Activated naive CD8-positive, alpha-beta T cell (primary cell): ENCODE measurements at regions not wholly inside any gene's neighbourhood (a gene's known extent, or its start where the extent isn't known, plus 50 kb on each side); places are given as distances from the start of the nearest gene placed in this dataset.

Experiments used
- H3K27ac Mint-ChIP-seq: one replicate; pipeline ENCODE4 v1.8.0; 2021; ENCODE audit warnings: mixed read lengths
- H3K27me3 Mint-ChIP-seq: one replicate; pipeline ENCODE4 v1.8.0; 2021; ENCODE audit warnings: mixed read lengths
- H3K36me3 Mint-ChIP-seq: one replicate; pipeline ENCODE4 v1.8.0; 2021; ENCODE audit warnings: mixed read lengths
- H3K4me1 Mint-ChIP-seq: one replicate; pipeline ENCODE4 v1.8.0; 2021; ENCODE audit warnings: low read depth, mixed read lengths
- H3K4me3 Mint-ChIP-seq: one replicate; pipeline ENCODE4 v1.8.0; 2021; ENCODE audit warnings: mild to moderate bottlenecking, mixed read lengths
- H3K9me3 Mint-ChIP-seq: one replicate; pipeline ENCODE4 v1.8.0; 2021; ENCODE audit warnings: low read depth, mixed read lengths

DNA sequence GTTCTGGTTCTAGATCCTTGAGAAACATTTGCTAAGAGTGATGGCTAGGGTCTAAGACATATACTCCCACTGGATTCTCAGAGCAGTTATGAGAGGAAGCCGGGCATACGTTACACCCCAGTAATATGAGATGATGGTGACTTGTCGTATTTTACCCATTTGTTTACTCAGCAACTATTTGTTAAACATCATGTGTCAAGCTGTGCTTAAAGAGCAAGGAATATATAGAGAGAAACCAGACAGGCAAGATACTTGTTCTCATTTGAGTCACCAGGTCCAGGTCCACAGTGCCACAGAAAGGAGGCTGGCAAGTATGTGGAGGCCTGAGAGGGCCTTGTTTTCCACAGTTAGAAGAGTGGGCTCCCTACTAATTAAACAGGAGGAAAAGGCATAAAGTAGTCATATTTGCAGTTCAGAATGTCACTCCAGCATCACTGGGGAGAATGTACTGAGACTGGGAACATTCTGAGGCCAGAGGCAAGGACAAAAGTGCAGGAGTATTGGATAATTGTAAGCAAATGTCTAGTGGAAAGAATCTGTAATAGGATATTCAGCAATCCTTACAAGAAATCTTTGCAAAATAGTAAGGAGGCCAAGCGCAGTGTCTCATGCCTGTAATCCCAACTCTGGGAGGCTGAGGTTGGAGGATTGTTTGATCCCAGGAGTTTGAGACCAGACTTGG, 142.2 kb downstream of the IRS2 start:
- Mint-ChIP-seq H3K4me1 (no peaks in the 10 kb centered on the region), H3K27me3 (no peaks in the 10 kb centered on the region), H3K9me3 (peaks cover 21% of the 10 kb centered on the region), H3K27ac (no peak overlapping the region), H3K4me3 (no peak overlapping the region), H3K36me3 (peaks cover 4% of the 10 kb centered on the region)

DNA sequence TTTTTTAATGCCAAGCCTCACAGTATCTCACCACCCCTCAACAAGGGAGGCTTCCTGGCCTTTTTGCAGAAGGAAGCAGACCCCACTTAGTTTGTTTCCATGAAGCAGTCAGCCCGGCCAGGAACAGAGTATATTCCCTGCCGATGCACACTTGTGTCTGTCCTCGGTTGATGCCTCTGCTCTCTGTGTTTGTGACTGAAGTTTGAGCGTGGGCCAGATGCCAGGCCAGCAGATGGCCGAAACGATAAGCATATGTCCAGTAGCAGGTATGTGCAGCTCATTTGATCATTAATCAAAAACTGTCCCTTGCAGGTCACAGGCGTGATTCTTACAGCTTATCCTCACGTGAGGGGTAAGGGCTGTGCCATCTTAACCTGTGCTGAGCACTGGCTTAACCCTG, 144.0 kb downstream of the IRS2 start:
- Mint-ChIP-seq H3K27ac (no peak overlapping the region), H3K4me1 (no peaks in the 10 kb centered on the region), H3K36me3 (peaks cover 6% of the 10 kb centered on the region), H3K27me3 (no peaks in the 10 kb centered on the region), H3K4me3 (no peak overlapping the region), H3K9me3 (peaks cover 21% of the 10 kb centered on the region)

DNA sequence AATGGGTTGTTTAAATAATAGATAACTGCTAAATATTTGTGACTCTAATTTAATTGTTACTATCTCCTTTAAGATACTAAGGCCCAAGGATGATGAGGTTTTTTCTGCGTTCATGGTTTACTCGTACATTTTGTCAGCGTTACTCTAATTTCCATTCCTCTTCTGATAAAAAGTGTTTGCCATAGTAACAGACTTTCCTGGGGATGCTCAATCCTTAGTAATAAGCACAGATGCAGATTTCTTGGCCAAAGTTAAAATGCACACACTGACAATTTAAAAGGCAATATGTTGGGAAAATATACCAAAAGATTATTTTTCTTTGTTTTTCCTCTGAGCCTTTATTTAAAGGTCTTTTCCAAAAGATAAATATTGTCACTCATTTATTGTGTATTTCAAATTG, 149.6 kb downstream of the IRS2 start:
- H3K27me3 Mint-ChIP-seq, result no peaks in the 10 kb centered on the region
- H3K36me3 Mint-ChIP-seq, result peaks cover 6% of the 10 kb centered on the region
- H3K9me3 Mint-ChIP-seq, result peaks cover 19% of the 10 kb centered on the region

GRCh38 chr13:109631069-109631468, 155.3 kb downstream of the IRS2 start:
- Mint-ChIP-seq H3K36me3 (no peaks in the 10 kb centered on the region), H3K27me3 (peaks cover 2% of the 10 kb centered on the region), H3K4me1 (no peaks in the 10 kb centered on the region), H3K9me3 (peaks cover 5% of the 10 kb centered on the region), H3K4me3 (no peak overlapping the region), H3K27ac (no peak overlapping the region)

More for the DNA sequence above, 149.6 kb downstream of the IRS2 start:
- Mint-ChIP-seq H3K27ac (no peak overlapping the region), H3K4me3 (no peak overlapping the region), H3K4me1 (no peaks in the 10 kb centered on the region)

- H3K36me3 Mint-ChIP-seq, result no peaks in the 10 kb centered on the region
- H3K27ac Mint-ChIP-seq, result no peak overlapping the region
- H3K4me3 Mint-ChIP-seq, result no peak overlapping the region
- H3K4me1 Mint-ChIP-seq, result no peaks in the 10 kb centered on the region
- peaks cover 2% of the 10 kb centered on the region for H3K27me3 Mint-ChIP-seq
- peaks cover 5% of the 10 kb centered on the region for H3K9me3 Mint-ChIP-seq
These were observed 156.1 kb downstream of the IRS2 start for GRCh38 chr13:109630271-109630670.

GRCh38 chr13:109629737-109630136, 156.6 kb downstream of the IRS2 start:
- Mint-ChIP-seq H3K36me3 (no peaks in the 10 kb centered on the region), H3K27ac (no peak overlapping the region), H3K4me3 (no peak overlapping the region), H3K9me3 (peaks cover 5% of the 10 kb centered on the region), H3K27me3 (peaks cover 2% of the 10 kb centered on the region), H3K4me1 (no peaks in the 10 kb centered on the region)

DNA sequence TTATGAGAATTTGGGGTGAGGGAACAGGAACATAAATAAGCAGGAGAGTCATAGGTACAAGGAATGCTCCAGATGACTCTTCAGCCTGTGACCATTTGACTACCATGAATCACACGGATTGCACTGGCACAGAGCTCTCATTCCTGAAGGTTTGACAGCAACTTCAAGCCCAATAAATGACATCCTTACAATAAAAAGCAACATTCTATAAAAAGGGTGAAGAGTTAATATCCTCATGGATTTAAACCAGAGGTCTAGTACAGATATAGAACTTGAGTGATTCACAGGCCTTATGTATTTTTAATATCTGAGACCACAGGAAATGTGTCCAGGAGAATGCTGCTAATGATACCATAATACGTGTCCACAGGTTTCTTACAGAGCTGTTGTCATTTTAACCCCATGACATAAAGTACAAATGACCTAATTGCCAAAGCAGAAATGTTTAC, 158.1 kb downstream of the IRS2 start:
- H3K27ac Mint-ChIP-seq, result no peak overlapping the region
- no peaks in the 10 kb centered on the region for H3K4me1 Mint-ChIP-seq

GRCh38 chr13:109627649-109628048, 158.7 kb downstream of the IRS2 start:
- Mint-ChIP-seq H3K9me3 (peaks cover 5% of the 10 kb centered on the region), H3K27ac (no peak overlapping the region), H3K27me3 (peaks cover 2% of the 10 kb centered on the region), H3K36me3 (no peaks in the 10 kb centered on the region), H3K4me3 (no peak overlapping the region), H3K4me1 (no peaks in the 10 kb centered on the region)

More for the DNA sequence above, 158.1 kb downstream of the IRS2 start:
- Mint-ChIP-seq H3K36me3 (no peaks in the 10 kb centered on the region), H3K9me3 (peaks cover 5% of the 10 kb centered on the region), H3K4me3 (no peak overlapping the region), H3K27me3 (peaks cover 2% of the 10 kb centered on the region)

DNA sequence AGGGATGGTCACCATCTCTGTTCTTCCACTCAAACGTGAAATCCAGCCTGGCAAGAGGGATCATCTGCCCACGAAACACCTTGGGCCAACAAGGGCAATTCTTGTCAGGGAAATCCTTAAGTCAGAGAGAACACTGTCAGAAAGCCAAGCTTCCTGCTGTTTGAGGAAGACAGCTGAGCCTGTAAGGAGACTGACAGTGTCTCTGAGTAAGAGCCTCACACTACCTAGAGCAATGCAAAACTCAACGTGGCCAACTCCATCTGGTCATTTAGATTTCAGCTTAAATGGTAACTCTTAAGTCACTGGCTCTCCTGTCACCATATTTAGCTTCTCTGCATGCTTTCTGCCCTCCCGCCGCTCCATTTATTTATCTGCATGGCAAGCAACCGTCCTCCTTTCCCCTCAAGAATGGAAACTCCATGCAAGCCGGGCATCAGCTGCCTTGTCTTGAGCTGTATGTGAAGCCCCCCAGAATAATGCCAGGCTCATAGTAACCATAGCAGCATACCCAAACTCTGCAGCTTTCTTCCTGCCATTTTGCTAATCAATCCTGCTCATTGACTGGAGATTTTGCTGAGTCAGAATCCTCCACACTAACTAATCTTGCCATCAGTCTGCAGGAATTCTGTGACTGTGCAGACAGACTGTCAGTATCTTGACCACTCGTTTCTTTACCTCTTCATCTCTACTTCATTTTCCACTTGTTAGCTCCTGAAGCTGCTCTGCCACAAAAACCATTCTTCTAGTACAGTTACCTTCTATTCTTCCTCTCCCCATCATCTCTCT, 159.8 kb downstream of the IRS2 start:
- H3K27me3 Mint-ChIP-seq, result peaks cover 2% of the 10 kb centered on the region
- H3K4me1 Mint-ChIP-seq, result no peaks in the 10 kb centered on the region
- H3K27ac Mint-ChIP-seq, result no peak overlapping the region
- no peak overlapping the region for H3K4me3 Mint-ChIP-seq
- H3K9me3 Mint-ChIP-seq, result peaks cover 3% of the 10 kb centered on the region
- no peaks in the 10 kb centered on the region for H3K36me3 Mint-ChIP-seq

- Mint-ChIP-seq H3K4me3 (no peak overlapping the region), H3K36me3 (no peaks in the 10 kb centered on the region), H3K4me1 (no peaks in the 10 kb centered on the region), H3K27me3 (peaks cover 2% of the 10 kb centered on the region), H3K27ac (no peak overlapping the region), H3K9me3 (no peaks in the 10 kb centered on the region)
These were observed 161.2 kb downstream of the IRS2 start for GRCh38 chr13:109625156-109625555.

GRCh38 chr13:109622006-109622405, 164.4 kb downstream of the IRS2 start:
- H3K27me3 Mint-ChIP-seq, result no peaks in the 10 kb centered on the region
- no peaks in the 10 kb centered on the region for H3K4me1 Mint-ChIP-seq
- no peak overlapping the region for H3K27ac Mint-ChIP-seq
- H3K4me3 Mint-ChIP-seq, result no peak overlapping the region
- H3K36me3 Mint-ChIP-seq, result no peaks in the 10 kb centered on the region
- no peaks in the 10 kb centered on the region for H3K9me3 Mint-ChIP-seq

DNA sequence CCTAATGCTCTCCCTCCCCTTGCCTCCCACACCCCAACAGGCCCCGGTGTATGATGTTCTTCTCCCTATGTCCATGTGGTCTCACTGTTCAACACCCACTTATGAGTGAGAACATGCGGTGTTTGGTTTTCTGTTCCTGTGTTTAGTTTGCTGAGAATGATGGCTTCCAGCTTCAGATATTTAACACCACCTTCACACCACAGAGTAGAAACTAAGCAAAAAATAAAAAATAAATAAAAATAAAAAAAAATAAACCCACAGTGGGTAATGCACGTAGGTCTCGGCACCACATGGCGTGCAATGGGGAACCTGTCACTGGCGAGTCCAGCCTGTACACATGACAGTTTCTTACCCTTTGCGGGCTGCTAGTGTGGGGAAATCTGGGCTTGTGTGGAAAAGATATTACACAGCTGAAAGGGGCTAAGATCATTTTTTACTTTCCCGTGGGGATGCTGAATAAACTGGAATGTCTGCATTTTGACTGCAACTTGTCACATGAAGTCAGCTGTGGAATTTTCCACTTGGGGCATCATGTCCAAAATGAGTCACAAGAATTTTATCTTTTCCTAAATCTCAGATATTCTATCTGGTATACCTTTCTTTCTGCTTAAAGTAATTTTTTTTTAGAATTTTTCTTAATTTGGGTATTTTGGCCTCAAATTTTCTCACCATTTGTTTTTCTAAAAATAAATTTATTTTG, 170.5 kb downstream of the IRS2 start:
- no peak overlapping the region for H3K27ac Mint-ChIP-seq
- no peaks in the 10 kb centered on the region for H3K4me1 Mint-ChIP-seq
- no peak overlapping the region for H3K4me3 Mint-ChIP-seq
- no peaks in the 10 kb centered on the region for H3K36me3 Mint-ChIP-seq
- H3K27me3 Mint-ChIP-seq, result no peaks in the 10 kb centered on the region
- H3K9me3 Mint-ChIP-seq, result no peaks in the 10 kb centered on the region

DNA sequence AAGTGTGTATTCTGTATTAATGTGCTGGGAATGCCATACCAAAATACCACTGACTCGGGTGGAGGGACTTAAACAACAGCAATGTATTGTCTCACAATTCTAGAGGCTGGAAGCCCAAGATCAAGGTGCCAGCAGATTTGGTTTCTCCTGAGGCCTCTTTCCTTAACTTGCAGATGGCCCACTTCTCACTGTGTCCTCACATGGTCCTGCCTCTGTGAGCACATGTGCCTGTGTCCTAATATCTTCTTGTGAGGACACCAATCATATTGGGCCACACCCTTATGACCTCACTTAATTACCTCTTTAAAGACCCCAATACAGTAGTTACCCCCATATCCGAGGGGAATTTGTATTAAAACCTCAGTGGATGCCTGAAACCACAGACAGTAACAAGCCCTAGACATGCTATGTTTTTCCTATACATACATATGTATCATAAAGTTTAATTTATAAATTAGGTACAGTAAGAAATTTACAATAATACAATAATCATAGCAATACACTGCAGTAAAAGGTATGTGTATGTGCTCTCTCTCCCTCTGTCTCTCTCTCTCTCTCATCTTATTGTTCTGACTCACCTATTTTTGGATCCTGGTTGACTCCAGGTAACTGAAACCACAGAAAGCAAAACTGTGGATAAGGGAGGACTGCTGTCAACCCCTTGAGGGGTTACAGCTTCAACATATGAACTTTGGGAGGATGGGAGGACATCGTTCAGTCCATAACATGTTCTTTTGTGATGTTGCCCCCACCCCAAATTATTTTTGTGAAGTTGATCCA, 174.3 kb downstream of the IRS2 start:
- peaks cover under 1% of the 10 kb centered on the region for H3K36me3 Mint-ChIP-seq
- H3K4me3 Mint-ChIP-seq, result no peak overlapping the region
- no peaks in the 10 kb centered on the region for H3K4me1 Mint-ChIP-seq
- no peaks in the 10 kb centered on the region for H3K9me3 Mint-ChIP-seq
- H3K27me3 Mint-ChIP-seq, result no peaks in the 10 kb centered on the region
- no peak overlapping the region for H3K27ac Mint-ChIP-seq

DNA sequence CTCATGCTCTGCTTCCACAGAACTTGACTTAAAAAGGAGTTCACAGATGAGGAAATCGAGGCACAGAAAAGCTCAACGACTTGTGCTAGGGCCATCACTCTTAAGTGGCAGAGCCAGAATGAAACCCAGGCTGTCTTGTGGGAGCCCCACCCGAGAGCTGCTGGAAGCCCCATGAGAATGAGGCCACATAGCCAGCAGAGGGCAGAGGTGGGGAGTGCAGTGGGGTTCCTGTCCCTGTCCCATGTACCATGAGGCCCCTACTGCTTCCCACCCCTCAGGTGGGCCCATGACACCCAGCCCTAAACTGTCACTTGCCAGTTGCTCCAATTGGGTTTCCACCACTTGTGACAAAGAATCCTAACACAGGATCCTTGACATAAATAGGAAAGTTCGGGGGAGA, 175.9 kb downstream of the IRS2 start:
- Mint-ChIP-seq H3K4me1 (peaks cover 1% of the 10 kb centered on the region), H3K27me3 (no peaks in the 10 kb centered on the region), H3K4me3 (no peak overlapping the region), H3K27ac (no peak overlapping the region), H3K36me3 (peaks cover 2% of the 10 kb centered on the region), H3K9me3 (no peaks in the 10 kb centered on the region)
